Left ventricle myocardium inferior (tissue), 1 donor: ENCODE measurements at regions not wholly inside any gene's neighbourhood (a gene's known extent, or its start where the extent isn't known, plus 50 kb on each side); places are given as distances from the start of the nearest gene placed in this dataset.

Experiments
- DNase-seq: peaks from one replicate; pipeline ENCODE4 v3.0.0-alpha.2; 2020
- H3K27ac ChIP-seq: fragments of 200-600 bp; replicated peaks from 2 replicates; pipeline ENCODE4 v1.8.0; 2021
- H3K27me3 ChIP-seq: fragments of 200-600 bp; 2 replicates; pipeline ENCODE4 v1.8.0; 2021; ENCODE audit warnings: low read depth
- H3K36me3 ChIP-seq: fragments of 200-600 bp; 2 replicates; pipeline ENCODE4 v1.8.0; 2021
- H3K4me1 ChIP-seq: fragments of 200-600 bp; 2 replicates; pipeline ENCODE4 v1.8.0; 2021
- H3K4me3 ChIP-seq: fragments of 200-600 bp; 2 replicates; pipeline ENCODE4 v1.8.0; 2021; ENCODE audit warnings: mild to moderate bottlenecking, moderate library complexity
- H3K9me3 ChIP-seq: fragments of 200-600 bp; replicated peaks from 2 replicates; pipeline ENCODE4 v1.8.0; 2021
- CTCF ChIP-seq: fragments of 200-600 bp; IDR thresholded peaks from 2 replicates; pipeline ENCODE4 v1.8.0; 2021; ENCODE audit warnings: antibody characterized with exemption, mild to moderate bottlenecking, borderline replicate concordance
- intact Hi-C: fragments of 100-400 bp; cut with micrococcal nuclease; formaldehyde crosslinking; loops from one replicate; pipeline ENCODE4 v1.11.0; 2022
- donor health status: DM: no; HTN: yes; CAD: no; lungs with severe emphysema.

- no peak for TF ChIP-seq CTCF
- Histone ChIP-seq H3K27ac (peak overlapping the region; percentile 82), H3K36me3 (no peaks in the 10 kb centered on the region), H3K27me3 (peaks cover 3% of the 10 kb centered on the region), H3K4me1 (peaks cover 16% of the 10 kb centered on the region), H3K9me3 (no peaks in the 10 kb centered on the region), H3K4me3 (no peak overlapping the region)
- intact Hi-C loops: no loop called here
- no peak for DNase-seq
Observed at GRCh38 chr6:133764008-133764753, 124.7 kb upstream of the TCF21 start.

GRCh38 chr6:133764754-133765208 lies 124.1 kb upstream of the TCF21 start:
- peaks cover 7% of the 10 kb centered on the region for H3K27me3 ChIP-seq
- peaks cover 16% of the 10 kb centered on the region for H3K4me1 ChIP-seq
- DNase-seq: no peak
- TF ChIP-seq CTCF: no peak
- no peaks in the 10 kb centered on the region for H3K9me3 ChIP-seq
- no peak overlapping the region for H3K4me3 ChIP-seq
- intact Hi-C loops: no loop called here
- no peaks in the 10 kb centered on the region for H3K36me3 ChIP-seq
- H3K27ac ChIP-seq: peak overlapping the region; percentile 82

- Histone ChIP-seq H3K9me3 (no peaks in the 10 kb centered on the region), H3K4me3 (no peak overlapping the region), H3K4me1 (peaks cover 16% of the 10 kb centered on the region), H3K36me3 (no peaks in the 10 kb centered on the region), H3K27ac (no peak overlapping the region), H3K27me3 (peaks cover 7% of the 10 kb centered on the region)
- no peak for DNase-seq
- intact Hi-C loops: no loop called here
- TF ChIP-seq CTCF: no peak
Observed at GRCh38 chr6:133767357-133767970, 121.4 kb upstream of the TCF21 start.

GRCh38 chr6:133768656-133769295 lies 120.1 kb upstream of the TCF21 start:
- H3K4me1 ChIP-seq: peaks cover 10% of the 10 kb centered on the region
- intact Hi-C loops: no loop called here
- H3K36me3 ChIP-seq: no peaks in the 10 kb centered on the region
- H3K9me3 ChIP-seq: no peaks in the 10 kb centered on the region
- no peak overlapping the region for H3K27ac ChIP-seq
- DNase-seq: no peak
- H3K27me3 ChIP-seq: peaks cover 7% of the 10 kb centered on the region
- TF ChIP-seq CTCF: no peak
- H3K4me3 ChIP-seq: no peak overlapping the region

GRCh38 chr6:133769463-133769862 lies 119.5 kb upstream of the TCF21 start:
- no peak for TF ChIP-seq CTCF

More at GRCh38 chr6:133769463-133769862, 119.5 kb upstream of the TCF21 start:
- Histone ChIP-seq H3K27me3 (peaks cover 7% of the 10 kb centered on the region), H3K27ac (no peak overlapping the region), H3K4me3 (no peak overlapping the region), H3K4me1 (peaks cover 5% of the 10 kb centered on the region), H3K9me3 (no peaks in the 10 kb centered on the region), H3K36me3 (no peaks in the 10 kb centered on the region)
- DNase-seq: no peak
- intact Hi-C loops: no loop called here
